ENCODE measurements at regions not wholly inside any gene's neighbourhood (a gene's known extent, or its start where the extent isn't known, plus 50 kb on each side); places are given as distances from the start of the nearest gene placed in this dataset.
"Not testable (repeated sequence)": the region's sequence is repeated elsewhere in the genome, so short reads cannot be mapped to it uniquely, and the experiment has no call there.

DNA sequence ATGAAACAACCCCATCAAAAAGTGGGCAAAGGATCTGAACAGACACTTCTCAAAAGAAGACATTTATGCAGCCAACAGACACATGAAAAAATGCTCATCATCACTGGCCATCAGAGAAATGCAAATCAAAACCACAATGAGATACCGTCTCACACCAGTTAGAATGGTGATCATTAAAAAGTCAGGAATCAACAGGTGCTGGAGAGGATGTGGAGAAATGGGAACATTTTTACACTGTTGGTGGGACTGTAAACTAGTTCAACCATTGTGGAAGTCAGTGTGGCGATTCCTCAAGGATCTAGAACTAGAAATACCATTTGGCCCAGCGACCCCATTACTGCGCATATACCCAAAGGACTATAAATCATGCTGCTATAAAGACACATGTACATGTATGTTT lies 179.1 kb downstream of the LRRC70 start:
- DNase-seq, result not testable (repeated sequence)

DNA sequence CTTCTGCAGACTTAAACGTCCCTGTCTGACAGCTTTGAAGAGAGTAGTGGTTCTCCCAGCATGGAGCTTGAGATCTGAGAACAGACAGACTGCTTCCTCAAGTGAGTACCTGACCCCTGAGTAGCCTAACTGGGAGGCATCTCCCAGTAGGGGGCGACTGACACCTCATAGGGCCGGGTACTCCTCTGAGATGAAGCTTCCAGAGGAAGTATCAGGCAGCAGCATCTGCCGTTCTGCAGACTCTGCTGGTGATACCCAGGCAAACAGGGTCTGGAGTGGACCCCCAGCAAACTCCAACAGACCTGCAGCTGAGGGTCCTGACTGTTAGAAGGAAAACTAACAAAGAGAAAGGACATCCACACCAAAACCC lies 174.4 kb downstream of the LRRC70 start:
- not testable (repeated sequence) for DNase-seq

DNA sequence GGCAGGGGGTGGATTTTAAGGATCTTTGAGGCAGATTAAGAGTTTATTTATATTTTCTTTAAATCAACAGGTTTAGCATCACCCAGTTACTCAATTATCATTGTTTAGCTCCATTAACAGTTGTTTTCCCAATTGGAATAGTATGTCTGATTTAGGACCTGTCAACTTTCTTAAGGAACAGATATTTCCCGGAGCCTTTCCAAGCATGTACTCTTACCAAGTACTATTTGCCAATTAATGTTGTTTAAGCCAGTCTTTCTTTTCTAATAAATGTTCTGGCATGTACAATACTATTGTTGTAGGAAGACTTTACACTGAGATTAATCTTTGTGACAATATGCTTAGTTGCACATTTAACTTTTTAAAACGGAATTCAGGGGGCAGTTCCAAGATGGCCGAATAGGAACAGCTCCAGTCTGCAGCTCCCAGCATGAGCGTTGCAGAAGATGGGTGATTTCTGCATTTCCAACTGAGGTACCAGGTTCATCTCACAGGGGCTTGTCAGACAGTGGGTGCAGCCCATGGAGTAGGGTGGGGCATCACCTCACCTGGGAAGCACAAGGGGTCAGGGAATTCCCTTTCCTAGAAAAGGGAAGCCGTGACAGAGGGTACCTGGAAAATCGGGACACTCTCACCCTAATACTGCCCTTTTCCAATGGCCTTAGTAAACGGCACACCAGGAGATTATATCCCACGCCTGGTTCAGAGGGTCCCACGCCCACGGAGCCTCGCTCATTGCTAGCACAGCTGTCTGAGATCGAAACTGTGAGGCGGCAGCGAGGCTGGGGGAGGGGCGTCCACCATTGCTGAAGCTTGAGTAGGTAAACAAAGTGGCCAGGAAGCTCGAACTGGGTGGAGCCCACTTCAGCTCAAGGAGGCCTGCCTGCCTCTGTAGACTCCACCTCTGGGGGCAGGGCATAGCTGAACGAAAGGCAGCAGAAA lies 173.7 kb downstream of the LRRC70 start:
- not testable (repeated sequence) for DNase-seq

DNA sequence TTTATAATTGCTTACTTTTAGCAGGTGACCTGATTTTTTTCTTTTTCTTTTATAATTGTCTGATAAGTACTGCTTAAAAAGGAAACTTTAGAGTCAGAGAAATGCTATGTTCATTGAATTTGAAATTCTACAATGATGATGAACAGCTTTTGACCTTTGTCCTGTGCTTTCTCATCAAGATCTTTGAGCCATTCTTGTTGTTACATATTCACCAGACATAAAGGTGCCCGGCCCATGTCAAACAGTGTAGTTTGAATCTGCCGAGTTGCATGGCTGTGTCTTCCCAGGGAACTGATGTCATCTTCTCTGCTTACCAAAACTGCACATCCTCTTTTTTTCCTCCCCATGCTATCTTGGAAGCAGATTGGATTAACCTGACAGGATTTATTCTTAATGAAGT lies 163.6 kb downstream of the LRRC70 start:
- no peak for DNase-seq

DNA sequence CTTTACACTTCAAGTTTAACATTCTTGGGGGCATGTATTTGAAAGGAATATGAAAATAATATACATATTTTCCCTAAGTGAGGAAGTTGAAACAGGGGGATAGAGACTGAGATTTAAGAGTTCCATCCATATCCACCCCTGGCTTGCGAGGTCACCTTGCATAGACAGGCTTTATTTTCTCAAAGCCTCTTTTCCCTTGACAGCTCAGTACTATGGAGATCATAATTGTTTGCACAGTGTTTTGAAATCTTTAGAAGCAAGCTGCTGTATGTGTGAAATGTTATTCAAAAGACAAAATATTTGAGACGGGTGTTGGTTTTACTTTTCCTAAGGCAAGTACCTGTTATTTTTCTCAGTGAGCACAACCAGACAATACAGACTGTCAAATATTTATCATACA lies 163.1 kb downstream of the LRRC70 start:
- no peak for DNase-seq

DNA sequence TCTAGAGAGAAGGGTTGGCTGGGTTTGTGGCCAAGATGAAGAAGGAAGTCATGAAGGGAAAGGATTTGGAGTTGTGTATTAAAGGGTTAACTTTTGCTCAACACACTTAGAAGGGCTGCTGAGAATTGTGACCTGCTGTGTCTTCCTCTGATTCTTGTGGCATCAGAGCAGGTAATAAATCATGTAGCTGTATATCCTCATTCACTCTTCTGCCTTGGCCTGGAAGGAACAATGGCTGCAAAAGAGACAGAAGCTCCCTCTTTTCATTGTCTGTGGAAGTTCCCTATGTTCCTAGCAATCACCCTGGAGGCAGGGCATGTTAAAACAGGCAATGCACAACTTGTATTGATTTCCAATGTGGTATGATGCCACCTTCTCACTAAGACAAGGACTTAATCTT lies 159.1 kb downstream of the LRRC70 start:
- DNase-seq, result no peak

DNA sequence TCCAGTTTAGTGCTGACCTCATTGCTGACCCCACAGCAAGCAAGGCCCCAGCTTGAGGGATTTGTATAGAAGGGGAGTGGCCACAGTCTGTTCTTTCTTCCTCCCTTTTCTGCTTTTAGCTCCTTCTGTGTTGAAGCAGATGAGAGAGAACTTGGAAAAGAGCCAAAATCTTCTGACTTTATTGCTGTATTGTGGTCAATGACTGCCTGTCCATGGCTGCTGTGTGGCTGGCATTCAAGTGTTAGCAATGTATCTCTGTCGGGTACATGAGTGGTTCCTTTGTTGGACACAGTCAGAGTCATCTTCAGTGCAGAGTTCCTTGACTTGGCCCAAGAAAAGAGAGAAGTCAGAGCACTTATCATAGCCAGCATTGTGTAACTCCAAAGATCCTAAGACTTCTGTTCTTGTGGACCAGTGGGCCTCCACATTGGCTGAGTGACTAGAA lies 154.1 kb downstream of the LRRC70 start:
- DNase-seq, result no peak

DNA sequence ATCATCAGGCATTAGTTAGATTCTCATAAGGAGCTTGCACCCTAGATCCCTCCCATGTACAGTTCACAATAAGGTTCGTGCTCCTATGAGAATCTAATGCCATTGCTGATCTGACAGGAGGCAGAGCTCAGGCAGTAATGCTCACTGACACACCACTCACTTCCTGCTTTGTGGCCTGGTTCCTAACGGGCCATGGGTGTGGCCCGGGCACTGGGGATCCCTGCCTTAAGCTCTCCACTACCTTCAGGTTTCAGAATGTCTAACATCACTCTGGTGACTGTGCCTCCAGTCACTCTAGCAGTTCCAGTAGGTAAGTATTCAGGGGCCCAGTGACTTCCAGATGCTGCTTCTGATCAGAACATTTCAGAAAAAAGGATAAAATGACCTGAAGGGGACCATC lies 152.4 kb downstream of the LRRC70 start:
- no peak for DNase-seq

DNA sequence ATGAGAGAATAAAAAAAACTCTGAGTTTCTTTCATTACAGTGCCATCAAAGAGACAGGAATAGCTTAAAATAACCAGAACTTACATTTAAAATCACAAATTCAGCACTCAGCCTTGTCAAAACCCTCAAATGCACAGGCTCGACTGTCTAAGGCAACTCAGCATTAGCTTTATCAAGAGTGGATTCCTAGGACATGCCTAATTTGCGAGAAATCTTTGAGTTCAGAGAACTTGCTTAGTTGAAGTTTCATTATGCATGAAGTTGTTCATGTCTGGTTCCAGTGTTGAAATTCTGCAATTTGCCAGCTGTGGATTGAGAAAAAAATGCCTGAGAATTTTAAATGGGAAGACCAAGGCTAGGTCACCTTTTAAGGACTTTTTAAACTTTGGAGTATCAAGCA lies 151.1 kb downstream of the LRRC70 start:
- DNase-seq, result no peak

DNA sequence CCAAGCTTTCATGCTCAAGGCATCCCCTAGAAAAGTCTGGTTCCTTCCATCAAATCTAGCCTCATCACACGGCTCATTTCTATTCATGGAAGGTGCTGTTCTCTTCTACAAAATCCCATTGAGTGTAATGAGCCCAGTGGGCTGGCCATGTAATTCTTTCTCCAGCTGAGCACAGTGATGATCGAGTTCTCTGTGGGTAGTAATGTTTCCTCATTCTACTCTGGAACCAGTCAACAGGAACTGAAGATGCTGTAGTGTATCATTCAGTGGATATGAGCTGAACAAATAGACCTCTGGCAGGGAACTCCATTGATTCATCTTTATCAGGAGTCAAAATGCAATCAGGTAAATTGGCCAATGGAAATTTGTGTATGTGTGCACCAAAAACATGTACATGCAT lies 149.2 kb downstream of the LRRC70 start:
- no peak for DNase-seq

DNA sequence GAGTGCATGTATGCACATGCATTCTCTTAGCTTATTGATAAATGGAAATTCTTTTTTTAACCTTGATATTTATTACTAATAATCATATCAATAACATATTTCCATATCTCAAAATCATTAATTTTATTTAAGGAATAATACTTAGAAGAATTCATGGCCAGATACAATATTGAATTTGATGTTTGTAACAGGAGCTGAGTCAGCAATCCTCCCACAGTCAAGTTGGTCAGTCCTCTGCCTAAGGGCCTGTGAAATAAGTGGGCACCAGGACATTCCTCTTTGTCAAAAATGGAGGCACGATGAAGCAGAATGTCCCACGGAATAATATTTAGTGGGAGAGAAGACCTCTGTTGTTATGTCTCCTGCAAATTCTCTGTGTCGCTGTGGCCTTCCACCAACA lies 148.6 kb downstream of the LRRC70 start:
- no peak for DNase-seq

DNA sequence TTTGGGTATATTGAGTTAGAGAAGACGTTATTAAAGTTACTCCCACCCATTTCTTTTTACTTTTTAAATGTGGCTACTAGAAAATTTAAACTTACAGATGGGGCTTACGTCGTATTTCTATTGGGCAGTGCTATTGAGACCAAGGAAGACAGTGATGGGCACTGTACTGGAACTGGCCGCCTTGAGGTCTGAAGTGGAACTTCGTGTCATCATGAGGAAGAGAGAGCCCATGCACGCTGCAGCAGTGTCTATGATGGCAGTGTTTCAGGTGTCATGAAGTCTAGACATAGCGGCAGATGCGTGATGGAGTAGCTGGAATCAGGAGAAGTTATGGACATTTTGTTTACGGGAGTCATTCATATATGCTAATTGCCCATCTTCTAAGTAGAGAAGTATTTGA lies 143.7 kb downstream of the LRRC70 start:
- no peak for DNase-seq

DNA sequence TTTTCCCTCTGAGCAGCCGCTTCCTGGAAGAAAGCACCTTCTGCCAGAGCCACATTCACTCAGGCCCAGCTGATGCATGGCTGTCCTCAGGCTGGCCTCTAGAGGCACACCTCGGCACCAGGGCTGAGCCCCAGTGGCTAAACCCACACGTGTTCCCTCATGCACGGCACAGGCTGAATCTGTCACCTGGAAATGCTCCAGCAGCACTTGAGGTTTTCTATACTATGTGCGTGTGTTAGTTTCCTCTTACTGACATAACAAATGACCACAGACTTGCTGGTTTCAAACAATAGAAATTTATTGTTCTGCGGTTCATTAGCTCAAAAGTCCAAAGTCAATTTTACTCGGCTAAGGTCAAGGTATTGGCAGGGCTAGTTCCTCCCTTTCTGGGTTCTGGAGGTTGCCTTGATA lies 141.4 kb downstream of the LRRC70 start:
- DNase-seq, result no peak

DNA sequence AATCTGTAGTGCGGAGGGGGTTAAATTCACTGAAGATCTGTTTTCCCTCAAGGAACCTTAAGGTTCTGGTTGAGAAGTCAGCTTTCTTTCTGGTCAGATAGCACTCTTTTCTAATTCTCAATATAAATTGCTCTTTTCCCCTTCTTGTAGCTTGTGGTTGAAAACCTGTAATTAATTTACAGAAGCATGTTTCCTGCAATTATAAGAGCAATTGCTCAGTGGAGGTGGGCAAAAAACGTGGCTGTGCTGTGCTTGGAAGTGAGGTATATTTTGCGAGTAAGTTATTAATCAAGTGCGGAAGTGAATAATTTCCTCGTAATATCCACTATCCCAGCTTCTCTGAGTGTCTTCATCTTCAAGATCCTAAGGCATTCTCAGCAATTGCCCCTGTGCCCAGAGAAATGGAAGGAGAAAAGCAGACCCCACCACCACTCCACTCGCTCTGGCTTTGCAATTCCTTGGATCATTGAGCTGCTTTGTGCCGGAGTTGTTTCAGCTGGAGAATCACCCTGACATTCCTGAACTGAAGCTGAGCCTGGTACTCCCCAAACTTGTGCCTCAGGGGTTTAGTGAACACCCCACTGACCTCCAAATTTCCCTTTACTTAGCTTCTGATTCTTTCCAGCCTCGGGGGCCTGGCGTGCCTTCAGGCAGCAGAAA lies 140.6 kb downstream of the LRRC70 start:
- DNase-seq, result no peak

DNA sequence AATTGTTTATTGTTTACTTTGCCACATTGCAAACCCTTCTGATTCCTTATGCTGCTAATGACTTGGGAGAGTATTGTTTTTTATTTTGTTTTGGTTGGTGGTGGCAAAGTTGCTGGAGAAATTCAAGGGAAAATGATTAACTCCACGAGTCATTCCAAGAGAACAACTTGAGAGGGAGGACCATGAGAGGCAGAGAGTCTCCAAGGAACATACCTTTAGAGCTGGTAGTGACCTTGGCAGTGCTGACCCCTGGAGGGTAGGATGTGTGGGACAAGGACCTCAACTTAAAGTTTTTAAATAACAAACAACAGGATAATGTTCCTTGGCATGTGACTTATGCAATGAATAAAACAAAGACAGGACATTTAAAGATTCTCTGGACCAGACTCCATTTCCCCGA lies 139.7 kb downstream of the LRRC70 start:
- no peak for DNase-seq

DNA sequence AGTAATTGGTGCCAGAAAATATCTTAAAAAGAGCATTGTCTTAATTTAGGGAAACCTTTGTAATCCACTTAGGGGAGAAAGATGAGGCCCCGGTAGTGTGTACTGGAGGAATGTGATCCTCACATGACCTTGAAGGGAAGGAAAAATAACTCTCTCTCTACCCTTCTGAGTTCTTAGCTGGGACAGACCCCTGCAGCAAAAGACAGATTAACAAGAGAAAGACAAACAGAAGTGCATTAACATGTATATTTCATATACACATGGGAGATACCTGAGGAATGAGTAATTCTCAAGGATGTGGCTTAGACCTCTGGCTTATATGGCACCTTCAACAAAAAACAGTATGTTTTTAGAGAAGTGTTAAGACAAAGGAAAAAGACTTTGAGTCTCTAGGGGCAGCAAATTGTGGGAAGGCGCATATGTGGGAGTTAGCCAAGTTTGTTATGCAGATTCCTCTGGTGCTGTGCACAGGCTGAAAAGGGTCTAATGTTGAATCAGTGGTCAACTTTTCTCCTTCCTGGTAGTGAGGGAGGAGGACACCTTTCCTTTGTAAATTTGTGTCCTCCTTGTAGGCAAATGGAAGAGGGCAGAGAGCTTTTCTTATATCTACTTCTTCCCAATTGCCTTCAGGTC lies 138.8 kb downstream of the LRRC70 start:
- no peak for DNase-seq

DNA sequence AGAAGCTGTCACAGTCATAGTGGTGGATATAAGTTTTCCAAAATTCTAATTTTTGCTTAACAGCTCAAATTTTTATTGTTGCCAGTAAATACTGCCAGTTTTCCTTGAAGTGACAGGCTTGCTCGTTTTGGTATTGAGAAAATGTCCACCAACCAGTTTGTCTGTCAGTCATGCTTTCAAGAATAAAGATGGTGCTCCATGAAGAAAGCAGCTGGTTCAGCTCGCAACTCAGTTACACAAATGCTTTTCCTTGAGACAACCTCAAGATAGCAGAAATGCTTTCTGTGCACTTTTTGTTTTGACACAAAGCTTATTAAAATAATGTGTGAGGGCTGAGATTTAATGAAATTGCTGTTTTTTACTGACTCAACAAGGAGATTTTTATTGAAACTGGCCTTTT lies 135.7 kb downstream of the LRRC70 start:
- no peak for DNase-seq

DNA sequence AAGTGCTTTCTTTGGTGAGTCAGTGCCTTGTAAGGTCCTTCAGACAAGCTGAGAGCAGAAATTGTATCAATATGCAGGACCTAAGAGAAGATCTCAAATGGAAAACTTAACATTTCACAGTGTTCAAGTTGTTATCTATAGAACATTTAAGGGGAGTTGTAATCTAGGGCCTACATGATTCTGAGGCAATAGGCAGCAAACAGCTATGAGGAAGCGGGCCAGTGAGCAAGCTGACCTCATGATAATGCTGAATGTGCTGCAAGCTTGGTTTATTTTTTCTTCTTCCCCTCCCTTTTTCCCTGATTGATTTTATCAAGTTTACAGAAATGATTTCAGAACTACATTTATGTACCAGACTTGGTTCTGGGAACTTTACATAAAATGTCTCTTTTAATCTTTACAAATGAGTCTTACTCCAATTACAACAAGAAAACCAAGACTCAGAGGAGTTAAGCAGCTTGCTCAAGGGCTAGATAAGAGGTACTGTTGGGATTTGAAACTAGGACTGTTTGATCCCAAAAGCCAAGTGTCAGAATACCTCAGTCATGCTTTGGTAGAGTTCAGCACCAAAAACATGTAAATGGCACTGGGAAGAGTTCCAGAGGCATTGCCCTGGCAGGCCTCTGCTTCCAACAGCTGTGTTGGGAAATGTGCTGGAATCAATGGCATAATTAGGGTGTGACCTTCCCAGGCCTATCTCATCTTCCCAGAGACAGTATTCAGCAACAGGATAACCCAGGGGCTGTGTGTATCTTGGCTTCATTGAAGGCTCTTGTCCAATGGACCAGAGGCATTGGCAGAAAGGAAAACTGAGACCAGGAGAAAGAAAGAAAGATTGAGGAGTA lies 130.1 kb downstream of the LRRC70 start:
- no peak for DNase-seq

DNA sequence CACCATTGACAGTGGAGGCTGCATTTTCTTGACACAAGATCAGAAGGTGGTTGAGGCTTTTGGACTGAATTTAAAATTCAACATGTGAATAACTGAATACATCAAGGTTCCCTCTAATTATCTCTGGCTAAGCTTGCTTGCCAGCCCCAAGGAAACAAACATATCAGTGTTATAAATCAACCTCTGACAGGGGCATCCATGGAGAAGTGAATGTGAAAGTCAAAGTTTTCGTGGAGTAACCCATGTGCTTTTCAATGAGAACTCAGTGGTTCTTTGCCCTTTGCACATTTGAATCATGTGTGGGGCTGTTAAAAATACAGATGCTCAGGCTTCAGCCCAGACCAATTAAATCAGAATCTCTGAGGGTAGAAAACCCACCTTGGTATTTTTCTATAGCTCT lies 128.9 kb downstream of the LRRC70 start:
- no peak for DNase-seq

DNA sequence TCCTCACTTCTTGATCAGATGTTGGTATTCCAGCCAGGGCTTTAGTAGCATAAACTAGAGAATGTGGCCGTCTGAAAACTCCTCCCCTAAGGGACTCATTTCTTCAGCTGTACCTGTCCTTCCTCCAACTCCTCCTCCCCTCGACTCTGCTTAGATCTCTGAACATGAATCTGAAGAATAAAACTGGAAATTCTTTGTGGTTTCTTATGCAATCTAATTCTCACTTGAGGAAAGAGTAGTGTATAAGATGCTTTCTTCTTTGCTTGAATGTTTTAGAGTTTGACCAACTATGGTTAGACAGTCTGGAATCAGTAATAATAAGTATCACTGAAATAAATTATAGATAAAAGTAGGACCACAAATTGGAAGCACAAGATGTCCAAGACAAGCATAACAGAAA lies 128.5 kb downstream of the LRRC70 start:
- DNase-seq, result no peak

DNA sequence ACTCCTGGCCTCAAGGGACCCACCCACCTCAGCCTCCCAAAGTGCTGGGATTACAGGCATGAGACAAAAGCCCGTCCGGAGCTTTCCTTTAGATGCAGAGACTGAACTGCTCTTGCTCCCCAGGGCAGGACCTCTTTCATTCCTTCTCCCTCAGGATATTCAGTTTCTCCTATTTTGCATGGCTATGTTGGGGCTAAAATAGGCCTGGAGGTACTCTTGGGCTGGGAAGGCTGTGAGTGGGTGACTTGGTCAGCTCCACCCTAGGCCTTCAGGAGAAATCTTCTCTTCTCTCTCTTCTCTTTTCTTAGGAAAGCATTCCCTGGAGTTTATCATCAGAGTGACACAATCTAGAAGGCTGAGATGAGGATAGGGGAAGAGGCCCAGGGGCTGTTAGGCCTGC lies 126.4 kb downstream of the LRRC70 start:
- no peak for DNase-seq

DNA sequence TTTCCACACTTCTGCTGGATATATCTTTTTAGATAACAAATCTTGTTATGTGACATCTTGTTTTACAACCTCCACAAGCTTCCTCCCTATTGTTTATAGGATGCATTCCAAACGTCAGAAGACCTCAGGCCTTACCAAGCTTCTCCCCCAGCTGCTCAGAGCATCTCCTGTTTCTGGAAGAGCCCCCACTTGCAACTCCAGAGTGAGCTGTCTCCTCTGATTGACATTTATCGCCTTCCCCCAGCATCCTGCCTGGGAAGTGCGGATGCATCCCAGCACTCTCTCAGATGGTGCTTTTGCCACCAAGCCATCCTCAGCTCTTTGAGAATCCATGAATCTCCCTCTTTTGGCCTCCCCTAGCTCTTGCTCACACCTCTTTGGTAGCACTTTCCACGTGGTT lies 123.5 kb downstream of the LRRC70 start:
- DNase-seq, result no peak

DNA sequence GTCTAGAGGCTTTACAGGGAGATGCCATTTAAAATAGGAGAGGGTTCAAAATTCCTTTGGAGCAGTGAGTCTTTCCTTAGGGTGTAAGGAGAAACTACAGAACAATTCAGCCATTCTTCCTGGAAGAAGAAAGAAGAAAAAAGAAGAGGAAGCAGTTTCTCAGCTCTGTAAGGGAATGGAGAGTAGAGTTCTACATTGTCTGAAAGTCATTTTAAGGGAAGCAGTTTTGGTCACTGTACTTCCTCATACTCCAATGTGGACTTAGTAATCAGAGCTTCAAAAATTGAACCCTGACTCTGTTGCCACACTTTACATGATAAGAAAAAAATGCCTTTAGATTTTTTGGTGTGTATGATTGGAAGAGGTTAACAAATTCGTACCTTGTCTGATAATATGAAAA lies 122.4 kb downstream of the LRRC70 start:
- no peak for DNase-seq
